Adrenal gland (tissue), 5 donors: ENCODE measurements at regions not wholly inside any gene's neighbourhood (a gene's known extent, or its start where the extent isn't known, plus 50 kb on each side); places are given as distances from the start of the nearest gene placed in this dataset.

Experiments used
- CTCF ChIP-seq, 6 experiments: fragments of 450-650 bp in 4 of 6; fragments of 200-600 bp in 2 of 6; sonication (generic) in 1 of 6; IDR thresholded peaks; 1 replicate in 5 of 6; 2 replicates in 1 of 6; pipeline versions ENCODE4 v1.5.1 to v1.8.0; 2016 to 2021; ENCODE audit warnings: antibody characterized with exemption in 6 of 6, mild to moderate bottlenecking in 2 of 6, moderate library complexity in 1 of 6
- POLR2A ChIP-seq, 2 donors: fragments of 450-650 bp; IDR thresholded peaks; one replicate each; pipeline ENCODE4 v1.6.1; 2017; ENCODE audit warnings: antibody characterized with exemption in 2 of 2, mild to moderate bottlenecking in 2 of 2, moderate library complexity in 1 of 2
- donor health status: DM: no; HTN: no; CAD: no.

- no peak for TF ChIP-seq CTCF (IDR thresholded peaks at IDR 0.05)
- no peak for TF ChIP-seq POLR2A (IDR thresholded peaks at IDR 0.05)
Measured at GRCh38 chr10:123327896-123328295, 173.7 kb downstream of the BUB3 start.
